Skeletal muscle satellite cell (primary cell): ENCODE measurements at regions not wholly inside any gene's neighbourhood (a gene's known extent, or its start where the extent isn't known, plus 50 kb on each side); places are given as distances from the start of the nearest gene placed in this dataset.

Experiments
- H3K27me3 ChIP-seq: 2 replicates; pipeline ENCODE4 v1.7.0; 2013; ENCODE audit warnings: low read length; ENCODE audit not compliant: control insufficient read depth, insufficient read depth
- H3K36me3 ChIP-seq: 2 replicates; pipeline ENCODE4 v1.7.0; 2013; ENCODE audit warnings: mild to moderate bottlenecking, control low read depth, low read length; ENCODE audit not compliant: insufficient read depth
- H3K4me1 ChIP-seq: 2 replicates; pipeline ENCODE4 v1.7.0; 2013; ENCODE audit warnings: low read length; ENCODE audit not compliant: control insufficient read depth, insufficient read depth
- H3K4me2 ChIP-seq: 2 replicates; pipeline ENCODE4 v1.7.0; 2013; ENCODE audit warnings: mild to moderate bottlenecking, low read length
- H3K4me3 ChIP-seq: 2 replicates; pipeline ENCODE4 v1.7.0; 2013; ENCODE audit warnings: low read length
- H3K9ac ChIP-seq: 2 replicates; pipeline ENCODE4 v1.7.0; 2013; ENCODE audit warnings: mild to moderate bottlenecking, low read depth, low read length, moderate library complexity
- H3K9me3 ChIP-seq: replicated peaks from 2 replicates; pipeline ENCODE4 v1.7.0; 2013; ENCODE audit warnings: mild to moderate bottlenecking, control low read depth, low read length

- Histone ChIP-seq H3K4me1 (no peaks in the 10 kb centered on the region), H3K27me3 (no peaks in the 10 kb centered on the region), H3K4me3 (no peak overlapping the region), H3K9ac (no peak overlapping the region), H3K9me3 (peaks cover 12% of the 10 kb centered on the region), H3K4me2 (no peak overlapping the region), H3K36me3 (no peaks in the 10 kb centered on the region)
These were observed 791.6 kb upstream of the ARRDC4 start for GRCh38 chr15:97168704-97169475.

DNA sequence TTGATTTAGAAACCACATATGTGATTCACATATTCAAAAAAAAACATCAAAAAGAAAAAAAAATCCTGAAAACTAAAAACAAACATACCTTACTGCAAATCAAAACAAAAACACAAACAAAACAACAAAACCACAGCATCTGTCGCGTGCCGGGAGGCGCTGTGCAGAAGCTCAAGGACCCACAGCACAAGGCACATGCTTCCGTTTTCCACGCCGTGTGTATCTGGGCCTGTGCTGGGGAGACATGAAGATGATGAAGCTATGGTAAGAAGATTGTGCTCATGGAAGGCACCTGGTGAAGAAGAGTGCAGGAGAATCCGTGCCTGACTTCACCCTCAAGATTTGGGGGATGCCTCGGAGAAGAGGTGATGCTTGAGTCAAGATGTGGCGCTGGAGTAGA, 788.9 kb upstream of the ARRDC4 start:
- no peak overlapping the region for H3K4me3 ChIP-seq
- no peaks in the 10 kb centered on the region for H3K27me3 ChIP-seq
- H3K9me3 ChIP-seq = peaks cover 12% of the 10 kb centered on the region
- H3K9ac ChIP-seq = no peak overlapping the region
- no peaks in the 10 kb centered on the region for H3K36me3 ChIP-seq
- H3K4me2 ChIP-seq = no peak overlapping the region
- H3K4me1 ChIP-seq = no peaks in the 10 kb centered on the region

DNA sequence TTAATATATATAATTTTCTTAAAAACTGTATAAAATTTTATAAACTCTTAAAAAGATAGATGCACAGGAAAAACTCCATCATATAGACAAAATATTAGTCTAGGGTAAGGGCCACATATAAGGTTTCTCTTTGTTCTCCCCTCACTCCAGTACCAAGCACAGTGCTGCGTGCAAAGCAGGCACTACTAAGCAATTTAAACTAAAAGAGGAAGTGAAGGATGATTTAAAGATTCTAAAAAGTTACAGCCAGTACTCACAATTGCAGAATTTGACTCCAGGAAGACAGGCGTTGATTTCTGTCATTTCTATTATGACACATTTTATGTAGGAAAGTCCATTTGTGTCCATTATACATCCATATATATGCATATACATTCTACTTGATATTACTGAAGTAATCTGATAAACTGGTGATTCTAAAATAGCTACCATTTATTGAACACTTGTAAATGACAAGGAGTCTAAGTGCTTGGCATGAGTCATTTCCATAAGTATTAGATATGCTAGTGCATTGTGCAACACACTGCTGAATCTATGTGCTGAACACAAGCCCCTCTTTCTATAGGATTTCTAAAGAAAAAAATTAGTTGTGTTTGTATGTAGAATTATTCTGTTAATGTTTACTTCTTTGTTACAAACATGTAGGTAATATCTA, 785.5 kb upstream of the ARRDC4 start:
- H3K27me3 ChIP-seq = no peaks in the 10 kb centered on the region
- no peaks in the 10 kb centered on the region for H3K4me1 ChIP-seq
- H3K36me3 ChIP-seq = no peaks in the 10 kb centered on the region
- no peak overlapping the region for H3K9ac ChIP-seq
- no peak overlapping the region for H3K4me3 ChIP-seq
- H3K9me3 ChIP-seq = peaks cover 2% of the 10 kb centered on the region
- H3K4me2 ChIP-seq = no peak overlapping the region

DNA sequence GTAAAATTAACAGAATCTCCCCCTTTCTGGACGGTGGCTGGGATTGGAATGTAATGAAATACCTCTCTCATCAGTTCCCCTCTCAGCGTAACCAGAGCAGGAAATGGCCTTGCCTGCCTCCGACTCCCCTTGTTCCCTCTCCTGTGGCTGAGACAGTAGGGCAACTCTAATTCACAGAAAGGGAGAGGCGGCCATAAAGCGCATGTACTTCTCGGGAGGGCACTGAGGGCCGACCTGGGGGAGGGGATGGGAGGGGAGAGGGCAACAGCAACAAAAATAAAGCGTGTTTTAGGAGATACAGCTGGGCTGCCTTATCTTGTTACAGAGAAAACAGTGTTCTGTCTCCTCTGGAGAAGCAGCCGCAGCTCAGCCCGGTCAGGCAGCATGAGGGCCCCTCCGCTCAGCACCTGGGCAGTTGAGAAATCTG, 783.3 kb upstream of the ARRDC4 start:
- Histone ChIP-seq H3K9ac (no peak overlapping the region), H3K9me3 (peaks cover under 1% of the 10 kb centered on the region), H3K4me2 (no peak overlapping the region), H3K4me3 (no peak overlapping the region), H3K36me3 (no peaks in the 10 kb centered on the region), H3K4me1 (no peaks in the 10 kb centered on the region), H3K27me3 (no peaks in the 10 kb centered on the region)

DNA sequence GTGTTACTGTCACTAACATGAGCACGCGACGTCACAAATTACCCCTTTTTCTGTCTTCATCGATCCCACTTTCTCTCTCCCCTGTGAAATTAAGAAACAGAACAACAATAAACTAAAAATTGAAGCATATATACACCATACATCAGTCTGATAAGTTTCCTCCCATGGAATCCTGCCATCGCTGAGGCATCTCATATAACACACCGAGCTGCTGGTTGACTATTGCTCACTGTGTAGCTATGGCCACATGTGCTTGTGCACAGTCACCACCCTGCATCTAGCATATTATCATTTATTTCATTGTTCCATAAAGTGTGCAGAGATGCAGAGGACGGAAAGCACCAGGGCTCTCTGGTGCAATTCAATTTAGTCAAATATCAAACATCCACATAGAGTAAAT, 777.9 kb upstream of the ARRDC4 start:
- H3K9me3 ChIP-seq = peaks cover 5% of the 10 kb centered on the region
- no peaks in the 10 kb centered on the region for H3K4me1 ChIP-seq
- no peak overlapping the region for H3K9ac ChIP-seq
- H3K27me3 ChIP-seq = no peaks in the 10 kb centered on the region
- no peak overlapping the region for H3K4me3 ChIP-seq
- no peak overlapping the region for H3K4me2 ChIP-seq
- no peaks in the 10 kb centered on the region for H3K36me3 ChIP-seq

DNA sequence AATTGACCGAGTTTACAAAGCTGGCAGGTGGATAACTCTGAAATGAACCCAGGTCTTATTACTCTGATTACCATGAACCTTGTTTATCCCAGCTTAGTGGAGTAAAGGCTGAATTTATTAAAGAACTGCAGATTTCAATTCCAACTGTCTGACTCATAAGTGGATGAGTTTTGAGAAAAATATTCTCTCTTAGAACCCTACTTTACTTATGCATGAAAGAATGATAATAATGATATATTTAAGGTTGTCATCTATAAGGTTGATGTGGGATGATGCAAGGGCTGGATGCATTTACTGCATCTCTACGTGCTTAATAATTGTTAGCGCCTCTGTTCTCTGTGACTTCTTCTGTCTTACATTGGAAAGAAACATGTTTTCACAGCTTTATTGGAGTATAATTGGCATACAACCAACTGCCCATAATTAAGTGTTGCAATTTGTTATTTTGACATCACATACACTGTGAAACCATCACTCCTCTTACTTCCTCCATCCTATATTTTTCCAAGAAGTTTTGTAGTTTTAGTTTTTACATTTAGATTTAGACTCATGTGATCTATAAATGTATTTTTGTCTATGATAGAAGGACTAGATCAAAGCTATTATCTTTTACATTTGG, 771.2 kb upstream of the ARRDC4 start:
- Histone ChIP-seq H3K9ac (no peak overlapping the region), H3K4me3 (no peak overlapping the region), H3K27me3 (no peaks in the 10 kb centered on the region), H3K36me3 (no peaks in the 10 kb centered on the region), H3K9me3 (no peaks in the 10 kb centered on the region), H3K4me1 (no peaks in the 10 kb centered on the region), H3K4me2 (no peak overlapping the region)

GRCh38 chr15:97194750-97195149, 765.8 kb upstream of the ARRDC4 start:
- Histone ChIP-seq H3K4me3 (no peak overlapping the region), H3K27me3 (no peaks in the 10 kb centered on the region), H3K4me1 (no peaks in the 10 kb centered on the region), H3K9me3 (no peaks in the 10 kb centered on the region), H3K4me2 (no peak overlapping the region), H3K9ac (no peak overlapping the region), H3K36me3 (no peaks in the 10 kb centered on the region)

GRCh38 chr15:97196048-97197014, 764.2 kb upstream of the ARRDC4 start:
- no peaks in the 10 kb centered on the region for H3K36me3 ChIP-seq
- H3K9me3 ChIP-seq = no peaks in the 10 kb centered on the region
- no peak overlapping the region for H3K4me2 ChIP-seq
- no peaks in the 10 kb centered on the region for H3K27me3 ChIP-seq
- H3K9ac ChIP-seq = no peak overlapping the region
- no peak overlapping the region for H3K4me3 ChIP-seq
- no peaks in the 10 kb centered on the region for H3K4me1 ChIP-seq

DNA sequence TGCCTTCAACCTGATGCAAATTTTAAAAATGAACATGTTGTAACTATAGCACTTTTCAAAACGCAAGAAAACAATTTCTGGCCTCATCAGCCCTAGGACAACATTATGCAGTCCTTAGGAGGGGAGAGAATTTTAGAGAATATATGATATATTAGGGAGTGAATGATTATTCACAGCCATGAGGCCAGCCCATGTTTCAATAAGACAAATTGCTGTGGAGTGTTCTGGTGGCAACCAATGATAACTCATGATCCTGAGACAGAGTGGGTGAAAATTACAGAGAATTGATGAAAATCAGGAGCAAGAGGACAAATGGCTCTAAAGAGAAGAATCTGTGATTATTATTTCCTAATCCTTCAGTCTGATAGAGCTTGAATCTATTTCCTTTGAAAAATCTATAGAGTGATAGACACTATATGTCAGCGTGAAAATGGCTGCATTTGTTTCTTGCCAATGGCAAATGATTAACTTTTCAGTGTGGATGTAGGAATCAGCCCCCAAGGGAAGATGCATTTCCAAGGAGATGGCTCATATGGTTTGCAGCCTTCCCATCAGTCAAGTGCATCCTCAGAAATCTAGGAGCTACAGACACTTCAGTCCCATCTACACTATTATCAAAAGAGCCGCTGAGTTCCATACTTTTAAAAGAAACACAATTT, 761.0 kb upstream of the ARRDC4 start:
- Histone ChIP-seq H3K4me1 (no peaks in the 10 kb centered on the region), H3K9ac (no peak overlapping the region), H3K36me3 (no peaks in the 10 kb centered on the region), H3K4me3 (no peak overlapping the region), H3K27me3 (no peaks in the 10 kb centered on the region), H3K9me3 (no peaks in the 10 kb centered on the region), H3K4me2 (no peak overlapping the region)

- Histone ChIP-seq H3K4me3 (no peak overlapping the region), H3K27me3 (no peaks in the 10 kb centered on the region), H3K36me3 (no peaks in the 10 kb centered on the region), H3K4me1 (no peaks in the 10 kb centered on the region), H3K9me3 (no peaks in the 10 kb centered on the region), H3K9ac (no peak overlapping the region), H3K4me2 (no peak overlapping the region)
These were observed 760.3 kb upstream of the ARRDC4 start for GRCh38 chr15:97200161-97200560.

- Histone ChIP-seq H3K4me1 (no peaks in the 10 kb centered on the region), H3K9me3 (no peaks in the 10 kb centered on the region), H3K9ac (no peak overlapping the region), H3K4me3 (no peak overlapping the region), H3K36me3 (no peaks in the 10 kb centered on the region), H3K27me3 (no peaks in the 10 kb centered on the region), H3K4me2 (no peak overlapping the region)
These were observed 750.2 kb upstream of the ARRDC4 start for GRCh38 chr15:97210277-97210676.
